ENCODE measurements at regions not wholly inside any gene's neighbourhood (a gene's known extent, or its start where the extent isn't known, plus 50 kb on each side); places are given as distances from the start of the nearest gene placed in this dataset.

- CTCF ChIA-PET = no interaction called here
Measured at GRCh38 chr10:133003188-133003587, 60.8 kb upstream of the CFAP46 start.

DNA sequence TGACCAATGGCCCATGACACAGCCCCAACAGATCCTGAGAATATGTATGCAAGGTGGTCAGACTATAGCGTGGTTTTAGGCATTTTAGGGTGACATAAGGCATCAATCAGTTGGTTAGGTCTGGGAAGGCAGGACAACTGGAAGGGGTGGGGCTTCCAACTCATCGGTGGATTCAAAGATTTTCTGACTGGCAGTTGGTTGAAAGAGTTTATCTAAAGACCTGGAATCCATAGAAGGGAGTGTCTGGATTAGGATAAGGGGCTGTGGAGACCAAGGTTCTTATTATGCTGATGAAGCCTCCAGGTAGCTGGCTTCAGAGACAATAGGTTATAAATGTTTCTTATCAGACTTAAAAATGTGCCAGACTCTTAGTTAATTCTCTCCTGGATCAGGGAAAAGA lies 60.3 kb upstream of the CFAP46 start:
- POLR2A ChIA-PET = no interaction called here
- no peaks in the 10 kb centered on the region for H3K27me3 Mint-ChIP-seq (ENCODE audit: insufficient read depth, unreplicated experiment)
- H3K9me3 Mint-ChIP-seq (ENCODE audit: unreplicated experiment) = no peaks in the 10 kb centered on the region
- CTCF ChIA-PET = no interaction called here
- H3K27ac Mint-ChIP-seq (ENCODE audit: low read depth, unreplicated experiment) = no peak overlapping the region
- no peaks in the 10 kb centered on the region for H3K36me3 Mint-ChIP-seq (ENCODE audit: insufficient read depth, unreplicated experiment)
- TF ChIP-seq CTCF (IDR thresholded peaks at IDR 0.05; ENCODE audit: unreplicated experiment) = no peak
- no TSS peak for BruUV-seq (replicated peaks)
- DNase-seq (ENCODE audit: unreplicated experiment) = no peak
- intact Hi-C loops (cut with micrococcal nuclease) = no loop called here
- H3K4me1 Mint-ChIP-seq (ENCODE audit: insufficient read depth, unreplicated experiment) = no peaks in the 10 kb centered on the region
- no peak overlapping the region for H3K4me3 Mint-ChIP-seq (ENCODE audit: unreplicated experiment)

More at GRCh38 chr10:133003188-133003587, 60.8 kb upstream of the CFAP46 start:
- Mint-ChIP-seq H3K27ac (ENCODE audit: low read depth, unreplicated experiment) (no peak overlapping the region), H3K9me3 (ENCODE audit: unreplicated experiment) (no peaks in the 10 kb centered on the region), H3K4me1 (ENCODE audit: insufficient read depth, unreplicated experiment) (no peaks in the 10 kb centered on the region), H3K36me3 (ENCODE audit: insufficient read depth, unreplicated experiment) (no peaks in the 10 kb centered on the region), H3K27me3 (ENCODE audit: insufficient read depth, unreplicated experiment) (no peaks in the 10 kb centered on the region), H3K4me3 (ENCODE audit: unreplicated experiment) (no peak overlapping the region)
- TF ChIP-seq CTCF (IDR thresholded peaks at IDR 0.05; ENCODE audit: unreplicated experiment) = no peak
- DNase-seq (ENCODE audit: unreplicated experiment) = no peak
- POLR2A ChIA-PET = no interaction called here
- BruUV-seq (replicated peaks) = no TSS peak
- intact Hi-C loops (cut with micrococcal nuclease) = no loop called here

- BruUV-seq (replicated peaks) = no TSS peak
- H3K27me3 Mint-ChIP-seq (ENCODE audit: insufficient read depth, unreplicated experiment) = peaks cover 16% of the 10 kb centered on the region
- H3K4me3 Mint-ChIP-seq (ENCODE audit: unreplicated experiment) = no peak overlapping the region
- no peaks in the 10 kb centered on the region for H3K36me3 Mint-ChIP-seq (ENCODE audit: insufficient read depth, unreplicated experiment)
- CTCF ChIA-PET = no interaction called here
- H3K4me1 Mint-ChIP-seq (ENCODE audit: insufficient read depth, unreplicated experiment) = no peaks in the 10 kb centered on the region
- H3K9me3 Mint-ChIP-seq (ENCODE audit: unreplicated experiment) = no peaks in the 10 kb centered on the region
- DNase-seq (ENCODE audit: unreplicated experiment) = no peak
- intact Hi-C loops (cut with micrococcal nuclease) = no loop called here
- H3K27ac Mint-ChIP-seq (ENCODE audit: low read depth, unreplicated experiment) = no peak overlapping the region
- POLR2A ChIA-PET = no interaction called here
- TF ChIP-seq CTCF (IDR thresholded peaks at IDR 0.05; ENCODE audit: unreplicated experiment) = no peak
Measured at GRCh38 chr10:133001114-133001513, 58.7 kb upstream of the CFAP46 start.

GRCh38 chr10:133000648-133001047 lies 58.3 kb upstream of the CFAP46 start:
- CTCF ChIA-PET = interaction anchor here (0.7 kb wide), 1 partner anchor 181 kb away, joined by 3 read pairs; no protein-coding TSS in a partner anchor
- BruUV-seq (replicated peaks) = no TSS peak

More at GRCh38 chr10:133000648-133001047, 58.3 kb upstream of the CFAP46 start:
- H3K9me3 Mint-ChIP-seq (ENCODE audit: unreplicated experiment) = no peaks in the 10 kb centered on the region
- H3K27me3 Mint-ChIP-seq (ENCODE audit: insufficient read depth, unreplicated experiment) = peaks cover 16% of the 10 kb centered on the region
- no peak overlapping the region for H3K27ac Mint-ChIP-seq (ENCODE audit: low read depth, unreplicated experiment)
- no peak for DNase-seq (ENCODE audit: unreplicated experiment)
- POLR2A ChIA-PET = no interaction called here
- H3K36me3 Mint-ChIP-seq (ENCODE audit: insufficient read depth, unreplicated experiment) = no peaks in the 10 kb centered on the region
- no peaks in the 10 kb centered on the region for H3K4me1 Mint-ChIP-seq (ENCODE audit: insufficient read depth, unreplicated experiment)
- no peak overlapping the region for H3K4me3 Mint-ChIP-seq (ENCODE audit: unreplicated experiment)
- TF ChIP-seq CTCF (IDR thresholded peaks at IDR 0.05; ENCODE audit: unreplicated experiment) = no peak
- intact Hi-C loops (cut with micrococcal nuclease) = no loop called here
